GM21825 (cell line): ENCODE measurements at regions not wholly inside any gene's neighbourhood (a gene's known extent, or its start where the extent isn't known, plus 50 kb on each side); places are given as distances from the start of the nearest gene placed in this dataset.
"Not testable (repeated sequence)": the region's sequence is repeated elsewhere in the genome, so short reads cannot be mapped to it uniquely, and the experiment has no call there.

Experiments
- ATAC-seq: cut with Tn5 transposase; IDR thresholded peaks from one replicate; pipeline ENCODE4 v1.9.1; 2021; ENCODE audit warnings: mild to moderate bottlenecking, moderate library complexity; ENCODE audit not compliant: unreplicated experiment

GRCh38 chr22:48404801-48405447 is 1422.7 kb downstream of the BRD1 start:
- no peak for ATAC-seq

- no peak for ATAC-seq
Measured at GRCh38 chr22:48403521-48404403, 1423.9 kb downstream of the BRD1 start.

GRCh38 chr22:48402591-48403031 is 1425.1 kb downstream of the BRD1 start:
- ATAC-seq: no peak

- not testable (repeated sequence) for ATAC-seq
Measured at GRCh38 chr22:48401523-48401922, 1426.2 kb downstream of the BRD1 start.

GRCh38 chr22:48398181-48398905 is 1429.3 kb downstream of the BRD1 start:
- ATAC-seq: no peak

- no peak for ATAC-seq
Measured at GRCh38 chr22:48397531-48398180, 1430.0 kb downstream of the BRD1 start.

GRCh38 chr22:48396785-48397530 is 1430.7 kb downstream of the BRD1 start:
- ATAC-seq: no peak

- ATAC-seq: no peak
Measured at GRCh38 chr22:48396091-48396784, 1431.4 kb downstream of the BRD1 start.

- no peak for ATAC-seq
Measured at GRCh38 chr22:48395201-48395600, 1432.5 kb downstream of the BRD1 start.

GRCh38 chr22:48394787-48395186 is 1432.9 kb downstream of the BRD1 start:
- no peak for ATAC-seq

GRCh38 chr22:48393885-48394284 is 1433.8 kb downstream of the BRD1 start:
- no peak for ATAC-seq

GRCh38 chr22:48393041-48393370 is 1434.7 kb downstream of the BRD1 start:
- ATAC-seq: no peak

GRCh38 chr22:48391820-48392219 is 1435.9 kb downstream of the BRD1 start:
- ATAC-seq: no peak

- no peak for ATAC-seq
Measured at GRCh38 chr22:48391171-48391711, 1436.4 kb downstream of the BRD1 start.

- ATAC-seq: no peak
Measured at GRCh38 chr22:48389916-48390315, 1437.8 kb downstream of the BRD1 start.

GRCh38 chr22:48382197-48382596 is 1445.5 kb downstream of the BRD1 start:
- no peak for ATAC-seq

- no peak for ATAC-seq
Measured at GRCh38 chr22:48380016-48380665, 1447.5 kb downstream of the BRD1 start.

GRCh38 chr22:48379371-48379770 is 1448.3 kb downstream of the BRD1 start:
- ATAC-seq: no peak

- no peak for ATAC-seq
Measured at GRCh38 chr22:48378673-48379072, 1449.0 kb downstream of the BRD1 start.
